HepG2 (cell line): ENCODE measurements at regions not wholly inside any gene's neighbourhood (a gene's known extent, or its start where the extent isn't known, plus 50 kb on each side); places are given as distances from the start of the nearest gene placed in this dataset.
"Not testable (repeated sequence)": the region's sequence is repeated elsewhere in the genome, so short reads cannot be mapped to it uniquely, and the experiment has no call there.

Source experiments
- ATAC-seq: fragments of 200-7000 bp; cut with Tn5 transposase; 3 replicates; pipeline ENCODE4 v1.9.1; 2020; ENCODE audit warnings: mild to moderate bottlenecking, moderate library complexity
- BruUV-seq: library from RNA; stranded (reverse); fragments of 400-500 nt; replicated peaks from 2 replicates; lab custom pipeline; 2021; lab: Mats Ljungman, UMichigan
- CTCF ChIA-PET: fragments of 300-600 bp; formaldehyde crosslinking; extraction: SDS; loops from one replicate; lab custom pipeline; 2021; ENCODE audit warnings: low total read pairs, inconsistent platforms, low intra/inter-chr PET ratio; lab: Yijun Ruan, JAX
- POLR2A ChIA-PET: fragments of 350-600 bp; sonication (Branson Sonifier 250); formaldehyde crosslinking; loops from one replicate; lab custom pipeline; 2020; ENCODE audit warnings: antibody characterized with exemption, inconsistent platforms; lab: Yijun Ruan, JAX
- DNase-seq: peaks from one replicate; pipeline ENCODE4 v3.0.0-alpha.2; 2015; ENCODE audit warnings: low spot score
- FAIRE-seq: peaks from 3 replicates; lab custom pipeline; 2011; peaks lifted over from hg19 to GRCh38; lab: Jason Lieb, UNC
- H2AFZ ChIP-seq: one replicate; pipeline ENCODE4 v1.6.1; 2011; ENCODE audit warnings: low read length, inconsistent platforms
- H3K27ac ChIP-seq: fragments of 300-600 bp; 3 replicates; pipeline ENCODE4 v1.8.0; 2011; ENCODE audit warnings: mixed run types, mild to moderate bottlenecking, mixed read lengths, low read length, inconsistent platforms; ENCODE audit not compliant: insufficient read depth; ENCODE audit errors: extremely low read length
- H3K27me3 ChIP-seq, 2 experiments: fragments of 200-600 bp in 1 of 2; 2 replicates in 1 of 2; 3 replicates in 1 of 2; pipeline versions ENCODE4 v1.6.0 to v1.8.0; 2011; ENCODE audit warnings: low read length in 2 of 2, mild to moderate bottlenecking in 2 of 2, moderate library complexity in 2 of 2, inconsistent platforms in 1 of 2; ENCODE audit not compliant: insufficient read depth in 2 of 2, control insufficient read depth in 1 of 2
- H3K36me3 ChIP-seq, 2 experiments: fragments of 200-600 bp in 1 of 2; replicated peaks in 1 of 2; 2 replicates in 1 of 2; 3 replicates in 1 of 2; pipeline versions ENCODE4 v1.5.1 to v1.8.0; 2011; ENCODE audit warnings: low read length in 2 of 2, inconsistent platforms in 1 of 2; ENCODE audit not compliant: insufficient read depth in 2 of 2, control insufficient read depth in 1 of 2
- H3K4me1 ChIP-seq: 2 replicates; pipeline ENCODE4 v1.5.1; 2012; ENCODE audit warnings: low read length, inconsistent platforms; ENCODE audit not compliant: insufficient read depth
- H3K4me2 ChIP-seq: 2 replicates; pipeline ENCODE4 v1.6.0; 2011; ENCODE audit warnings: low read depth, low read length, inconsistent platforms
- H3K4me3 ChIP-seq, 3 experiments: fragments of 200-600 bp in 1 of 3; sonication (generic), shearing (Covaris generic) in 1 of 3; replicated peaks in 1 of 3; 2 replicates each; pipeline ENCODE4 v1.5.1; 2011 to 2016; ENCODE audit warnings: low read length in 3 of 3, inconsistent platforms in 2 of 3, low read depth in 2 of 3, mild to moderate bottlenecking in 2 of 3, control low read depth in 1 of 3, mixed read lengths in 1 of 3; ENCODE audit not compliant: insufficient read depth in 1 of 3
- H3K79me2 ChIP-seq: one replicate; pipeline ENCODE4 v1.6.1; 2011; ENCODE audit warnings: low read length, inconsistent platforms; ENCODE audit not compliant: insufficient read depth
- H3K9ac ChIP-seq: 2 replicates; pipeline ENCODE4 v1.6.0; 2011; ENCODE audit warnings: mild to moderate bottlenecking, low read depth, low read length, inconsistent platforms; ENCODE audit not compliant: insufficient read depth
- H3K9me3 ChIP-seq: 2 replicates; pipeline ENCODE4 v1.5.1; 2012; ENCODE audit warnings: mild to moderate bottlenecking, low read length
- H4K20me1 ChIP-seq: 2 replicates; pipeline ENCODE4 v1.6.0; 2011; ENCODE audit warnings: inconsistent platforms, mild to moderate bottlenecking, low read length, moderate library complexity; ENCODE audit not compliant: insufficient read depth
- FLYWCH1 ChIP-seq: sonication (generic); formaldehyde crosslinking; IDR thresholded peaks from 2 replicates; pipeline ENCODE4 v1.8.1; 2023; ENCODE audit warnings: mild to moderate bottlenecking, missing genetic modification reagents
- ZNF124 ChIP-seq: sonication (generic); formaldehyde crosslinking; IDR thresholded peaks from 2 replicates; pipeline ENCODE4 v1.4.0; 2020; ENCODE audit warnings: missing genetic modification reagents
- ZNF24 ChIP-seq: fragments of 450-650 bp; IDR thresholded peaks from 2 replicates; pipeline ENCODE4 v1.6.1; 2017; ENCODE audit warnings: antibody characterized with exemption, mild to moderate bottlenecking
- ZNF333 ChIP-seq: sonication (generic); formaldehyde crosslinking; IDR thresholded peaks from 2 replicates; pipeline ENCODE4 v1.4.0; 2020; ENCODE audit warnings: mild to moderate bottlenecking, missing genetic modification reagents, borderline replicate concordance
- WGBS: methylation state at CpG from one replicate; pipeline ENCODE4 v1.1.6; 2017; ENCODE audit warnings: low lambda C conversion rate; 5-methylcytosine and 5-hydroxymethylcytosine counted together
- in situ Hi-C: cut with HindIII; loops from 2 replicates; pipeline ENCODE4 v1.10.0; 2017; ENCODE audit warnings: low pct_unique_long_range_greater_than_20kb; ENCODE audit not compliant: extremely low pct_ligation_motif_present
- intact Hi-C: fragments of 100-400 bp; cut with micrococcal nuclease; formaldehyde crosslinking; loops from one replicate; pipeline ENCODE4 v1.10.0; 2022; ENCODE audit not compliant: unreplicated experiment
- TF ChIP-seq, protein P1 (sequence below): sonication (generic); formaldehyde crosslinking; conservative IDR thresholded peaks from 2 replicates; pipeline ENCODE4 v1.4.0; 2020; ENCODE audit warnings: missing genetic modification reagents
- TF ChIP-seq, protein P2 (sequence below): IDR thresholded peaks from 2 replicates; pipeline ENCODE4 v1.6.1; 2016; ENCODE audit warnings: missing genetic modification reagents, missing compliant biosample characterization
- TF ChIP-seq, protein P3 (sequence below): IDR thresholded peaks from 2 replicates; pipeline ENCODE4 v1.6.1; 2016; ENCODE audit warnings: missing compliant biosample characterization, missing genetic modification reagents, borderline replicate concordance
- TF ChIP-seq, protein P4 (sequence below): sonication (generic); formaldehyde crosslinking; IDR thresholded peaks from 2 replicates; pipeline ENCODE4 v1.5.1; 2020; ENCODE audit warnings: mild to moderate bottlenecking, missing genetic modification reagents, moderate library complexity
- TF ChIP-seq, protein P5 (sequence below): sonication (generic); formaldehyde crosslinking; IDR thresholded peaks from 2 replicates; pipeline ENCODE4 v1.5.1; 2020; ENCODE audit warnings: missing genetic modification reagents, mild to moderate bottlenecking, borderline replicate concordance

DNA sequence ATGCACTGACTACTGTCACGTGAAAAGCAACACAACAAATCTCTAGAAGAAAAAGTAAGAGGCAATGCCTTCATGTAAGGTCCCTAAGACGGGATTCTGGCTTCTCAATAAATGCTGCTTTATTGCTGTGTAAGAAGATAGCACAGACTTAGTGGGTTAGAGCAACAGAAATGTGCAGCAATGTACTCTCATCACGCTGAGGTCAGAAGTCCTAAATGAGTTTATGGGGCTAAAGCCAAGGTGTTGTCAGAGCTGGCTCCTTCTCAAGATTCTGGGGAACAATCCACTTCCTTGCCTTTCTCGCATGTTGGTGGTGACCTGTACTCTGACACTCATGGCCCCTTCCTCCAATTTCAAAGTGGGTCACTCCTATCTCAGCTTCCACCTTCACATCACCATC lies 93.4 kb downstream of the SHANK2 start (continued):
- TF ChIP-seq ZNF24 (no peak), FLYWCH1 (CRISPR knock-in tag) (no peak), ZNF333 (CRISPR knock-in tag) (no peak)

DNA sequence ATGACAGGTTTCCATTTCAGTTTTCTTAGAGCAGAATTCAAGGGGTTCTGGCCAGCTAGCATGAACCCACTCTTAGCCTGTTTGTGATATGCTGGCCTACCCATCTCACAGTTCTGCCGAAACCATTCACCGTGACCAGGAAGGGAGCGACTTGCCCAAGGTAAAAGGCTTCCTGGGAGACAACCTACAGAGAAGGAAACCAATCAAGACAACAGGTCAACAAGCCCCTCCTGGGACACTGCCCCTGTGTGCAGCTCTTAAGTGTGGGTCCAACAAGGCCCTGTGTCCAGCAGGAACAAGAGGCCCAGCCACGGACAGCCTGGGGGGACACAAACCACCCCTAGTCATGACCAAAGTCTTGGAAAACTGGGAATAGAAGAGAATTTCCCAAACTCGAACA lies 94.7 kb downstream of the SHANK2 start:
- H3K9me3 ChIP-seq, in situ Hi-C loops, H4K20me1 ChIP-seq, ATAC-seq, H3K4me2 ChIP-seq, POLR2A ChIA-PET, CTCF ChIA-PET, H2AFZ ChIP-seq, H3K36me3 ChIP-seq, FAIRE-seq, DNase-seq, H3K27me3 ChIP-seq, H3K9ac ChIP-seq, H3K27ac ChIP-seq, BruUV-seq, H3K4me3 ChIP-seq: not testable (repeated sequence)
- WGBS = 76% methylated on average over 5 of the region's 5 CpGs
- H3K79me2 ChIP-seq = peaks cover 30% of the 10 kb centered on the region
- H3K4me1 ChIP-seq = peaks cover 29% of the 10 kb centered on the region
- intact Hi-C loops = loop anchor here (10.0 kb wide), 1 partner anchor 87 kb away; no protein-coding TSS in a partner anchor

DNA sequence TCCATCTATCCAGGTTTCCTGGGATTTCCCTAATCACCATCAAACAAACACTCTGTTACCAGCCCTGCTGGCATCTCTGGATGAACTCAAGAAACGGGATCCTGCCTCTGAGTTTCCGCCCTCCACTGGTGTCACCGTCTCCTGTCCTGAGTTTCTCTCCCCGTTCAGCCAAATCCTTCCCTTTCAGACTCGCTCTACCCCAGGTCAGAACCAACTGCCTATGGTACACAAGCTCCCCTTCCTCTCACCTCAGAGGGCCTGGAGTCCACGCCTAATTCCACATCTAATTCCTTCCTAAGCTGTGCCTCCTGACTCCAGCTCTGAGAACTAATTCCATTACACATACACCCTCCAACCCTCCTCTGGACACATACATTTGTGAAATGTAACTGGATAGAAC lies 96.1 kb downstream of the SHANK2 start:
- peaks cover 38% of the 10 kb centered on the region for H3K79me2 ChIP-seq
- no peak overlapping the region for H3K4me3 ChIP-seq
- peaks cover 43% of the 10 kb centered on the region for H3K4me1 ChIP-seq
- FAIRE-seq = no peak
- intact Hi-C loops = loop anchor here (10.0 kb wide), 1 partner anchor 88 kb away; no protein-coding TSS in a partner anchor
- H3K27ac ChIP-seq = no peak overlapping the region
- no peak for ATAC-seq
- no peaks in the 10 kb centered on the region for H3K27me3 ChIP-seq
- in situ Hi-C loops = no loop called here
- no peak overlapping the region for H3K9ac ChIP-seq
- ChIA-PET CTCF (no interaction called here), POLR2A (no interaction called here)
- H3K4me2 ChIP-seq = no peak overlapping the region
- WGBS = 92% methylated on average over 6 of the region's 6 CpGs
- H2AFZ ChIP-seq = no peak overlapping the region
- H3K36me3 ChIP-seq = peaks cover 3% of the 10 kb centered on the region in 2 experiments; a peak in 2 of 5 replicates
- no peaks in the 10 kb centered on the region for H3K9me3 ChIP-seq
- no peak for DNase-seq
- BruUV-seq = no TSS peak
- no peaks in the 10 kb centered on the region for H4K20me1 ChIP-seq
- TF ChIP-seq, protein P1, sequence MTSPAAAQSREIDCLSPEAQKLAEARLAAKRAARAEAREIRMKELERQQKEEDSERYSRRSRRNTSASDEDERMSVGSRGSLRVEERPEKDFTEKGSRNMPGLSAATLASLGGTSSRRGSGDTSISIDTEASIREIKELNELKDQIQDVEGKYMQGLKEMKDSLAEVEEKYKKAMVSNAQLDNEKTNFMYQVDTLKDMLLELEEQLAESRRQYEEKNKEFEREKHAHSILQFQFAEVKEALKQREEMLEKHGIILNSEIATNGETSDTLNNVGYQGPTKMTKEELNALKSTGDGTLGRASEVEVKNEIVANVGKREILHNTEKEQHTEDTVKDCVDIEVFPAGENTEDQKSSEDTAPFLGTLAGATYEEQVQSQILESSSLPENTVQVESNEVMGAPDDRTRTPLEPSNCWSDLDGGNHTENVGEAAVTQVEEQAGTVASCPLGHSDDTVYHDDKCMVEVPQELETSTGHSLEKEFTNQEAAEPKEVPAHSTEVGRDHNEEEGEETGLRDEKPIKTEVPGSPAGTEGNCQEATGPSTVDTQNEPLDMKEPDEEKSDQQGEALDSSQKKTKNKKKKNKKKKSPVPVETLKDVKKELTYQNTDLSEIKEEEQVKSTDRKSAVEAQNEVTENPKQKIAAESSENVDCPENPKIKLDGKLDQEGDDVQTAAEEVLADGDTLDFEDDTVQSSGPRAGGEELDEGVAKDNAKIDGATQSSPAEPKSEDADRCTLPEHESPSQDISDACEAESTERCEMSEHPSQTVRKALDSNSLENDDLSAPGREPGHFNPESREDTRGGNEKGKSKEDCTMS (CRISPR knock-in tag) = no peak
- TF ChIP-seq, protein P2, sequence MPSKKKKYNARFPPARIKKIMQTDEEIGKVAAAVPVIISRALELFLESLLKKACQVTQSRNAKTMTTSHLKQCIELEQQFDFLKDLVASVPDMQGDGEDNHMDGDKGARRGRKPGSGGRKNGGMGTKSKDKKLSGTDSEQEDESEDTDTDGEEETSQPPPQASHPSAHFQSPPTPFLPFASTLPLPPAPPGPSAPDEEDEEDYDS (CRISPR knock-in tag) = no peak
- TF ChIP-seq ZNF124 (CRISPR knock-in tag) = no peak
- TF ChIP-seq, protein P3, sequence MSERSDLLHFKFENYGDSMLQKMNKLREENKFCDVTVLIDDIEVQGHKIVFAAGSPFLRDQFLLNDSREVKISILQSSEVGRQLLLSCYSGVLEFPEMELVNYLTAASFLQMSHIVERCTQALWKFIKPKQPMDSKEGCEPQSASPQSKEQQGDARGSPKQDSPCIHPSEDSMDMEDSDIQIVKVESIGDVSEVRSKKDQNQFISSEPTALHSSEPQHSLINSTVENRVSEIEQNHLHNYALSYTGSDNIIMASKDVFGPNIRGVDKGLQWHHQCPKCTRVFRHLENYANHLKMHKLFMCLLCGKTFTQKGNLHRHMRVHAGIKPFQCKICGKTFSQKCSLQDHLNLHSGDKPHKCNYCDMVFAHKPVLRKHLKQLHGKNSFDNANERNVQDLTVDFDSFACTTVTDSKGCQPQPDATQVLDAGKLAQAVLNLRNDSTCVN (CRISPR knock-in tag) = no peak
- TF ChIP-seq, protein P4, sequence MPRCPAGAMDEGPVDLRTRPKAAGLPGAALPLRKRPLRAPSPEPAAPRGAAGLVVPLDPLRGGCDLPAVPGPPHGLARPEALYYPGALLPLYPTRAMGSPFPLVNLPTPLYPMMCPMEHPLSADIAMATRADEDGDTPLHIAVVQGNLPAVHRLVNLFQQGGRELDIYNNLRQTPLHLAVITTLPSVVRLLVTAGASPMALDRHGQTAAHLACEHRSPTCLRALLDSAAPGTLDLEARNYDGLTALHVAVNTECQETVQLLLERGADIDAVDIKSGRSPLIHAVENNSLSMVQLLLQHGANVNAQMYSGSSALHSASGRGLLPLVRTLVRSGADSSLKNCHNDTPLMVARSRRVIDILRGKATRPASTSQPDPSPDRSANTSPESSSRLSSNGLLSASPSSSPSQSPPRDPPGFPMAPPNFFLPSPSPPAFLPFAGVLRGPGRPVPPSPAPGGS (CRISPR knock-in tag) = no peak
- TF ChIP-seq, protein P5, sequence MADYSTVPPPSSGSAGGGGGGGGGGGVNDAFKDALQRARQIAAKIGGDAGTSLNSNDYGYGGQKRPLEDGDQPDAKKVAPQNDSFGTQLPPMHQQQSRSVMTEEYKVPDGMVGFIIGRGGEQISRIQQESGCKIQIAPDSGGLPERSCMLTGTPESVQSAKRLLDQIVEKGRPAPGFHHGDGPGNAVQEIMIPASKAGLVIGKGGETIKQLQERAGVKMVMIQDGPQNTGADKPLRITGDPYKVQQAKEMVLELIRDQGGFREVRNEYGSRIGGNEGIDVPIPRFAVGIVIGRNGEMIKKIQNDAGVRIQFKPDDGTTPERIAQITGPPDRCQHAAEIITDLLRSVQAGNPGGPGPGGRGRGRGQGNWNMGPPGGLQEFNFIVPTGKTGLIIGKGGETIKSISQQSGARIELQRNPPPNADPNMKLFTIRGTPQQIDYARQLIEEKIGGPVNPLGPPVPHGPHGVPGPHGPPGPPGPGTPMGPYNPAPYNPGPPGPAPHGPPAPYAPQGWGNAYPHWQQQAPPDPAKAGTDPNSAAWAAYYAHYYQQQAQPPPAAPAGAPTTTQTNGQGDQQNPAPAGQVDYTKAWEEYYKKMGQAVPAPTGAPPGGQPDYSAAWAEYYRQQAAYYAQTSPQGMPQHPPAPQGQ (CRISPR knock-in tag) = no peak
